ENCODE measurements at regions not wholly inside any gene's neighbourhood (a gene's known extent, or its start where the extent isn't known, plus 50 kb on each side); places are given as distances from the start of the nearest gene placed in this dataset.

DNA sequence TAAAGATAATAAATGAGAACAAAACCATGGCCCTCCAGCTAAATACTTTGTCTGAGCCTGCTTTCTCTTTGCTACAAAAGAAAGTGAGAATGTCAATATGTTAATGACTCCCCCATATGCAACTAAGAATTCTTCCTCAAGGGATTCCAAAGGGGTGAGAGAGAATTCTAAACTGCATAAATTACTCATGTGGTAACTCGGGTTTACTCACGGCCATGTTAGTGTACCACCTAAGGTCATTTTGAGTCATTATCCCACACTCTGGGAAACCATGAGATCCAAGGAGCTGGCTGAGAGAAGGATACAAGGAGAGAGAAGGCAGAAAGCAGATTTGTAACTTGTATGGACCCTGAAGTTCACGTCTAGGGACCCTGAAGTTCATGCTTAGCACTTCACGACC, 190.3 kb downstream of the DHX15 start:
- Histone ChIP-seq H3K27ac (no peak overlapping the region), H3K9me3 (no peaks in the 10 kb centered on the region), H3K4me3 (no peak overlapping the region), H3K27me3 (replicated peaks; ENCODE audit: insufficient read depth) (no peaks in the 10 kb centered on the region), H3K36me3 (no peaks in the 10 kb centered on the region), H3K4me1 (ENCODE audit: control insufficient read depth in 1 of 2, low read depth in 2 of 2) (no peaks in the 10 kb centered on the region)
- ATAC-seq (ENCODE audit: insufficient number of reproducible peaks, low FRiP score, low read depth) (no peak), DNase-seq (ENCODE audit: low spot score) (no peak)
- TF ChIP-seq, protein P1, sequence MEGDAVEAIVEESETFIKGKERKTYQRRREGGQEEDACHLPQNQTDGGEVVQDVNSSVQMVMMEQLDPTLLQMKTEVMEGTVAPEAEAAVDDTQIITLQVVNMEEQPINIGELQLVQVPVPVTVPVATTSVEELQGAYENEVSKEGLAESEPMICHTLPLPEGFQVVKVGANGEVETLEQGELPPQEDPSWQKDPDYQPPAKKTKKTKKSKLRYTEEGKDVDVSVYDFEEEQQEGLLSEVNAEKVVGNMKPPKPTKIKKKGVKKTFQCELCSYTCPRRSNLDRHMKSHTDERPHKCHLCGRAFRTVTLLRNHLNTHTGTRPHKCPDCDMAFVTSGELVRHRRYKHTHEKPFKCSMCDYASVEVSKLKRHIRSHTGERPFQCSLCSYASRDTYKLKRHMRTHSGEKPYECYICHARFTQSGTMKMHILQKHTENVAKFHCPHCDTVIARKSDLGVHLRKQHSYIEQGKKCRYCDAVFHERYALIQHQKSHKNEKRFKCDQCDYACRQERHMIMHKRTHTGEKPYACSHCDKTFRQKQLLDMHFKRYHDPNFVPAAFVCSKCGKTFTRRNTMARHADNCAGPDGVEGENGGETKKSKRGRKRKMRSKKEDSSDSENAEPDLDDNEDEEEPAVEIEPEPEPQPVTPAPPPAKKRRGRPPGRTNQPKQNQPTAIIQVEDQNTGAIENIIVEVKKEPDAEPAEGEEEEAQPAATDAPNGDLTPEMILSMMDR (IDR thresholded peaks at IDR 0.05), result no peak

GRCh38 chr4:24392613-24393012, 191.7 kb downstream of the DHX15 start:
- Histone ChIP-seq H3K36me3 (no peaks in the 10 kb centered on the region), H3K4me1 (ENCODE audit: control insufficient read depth in 1 of 2, low read depth in 2 of 2) (no peaks in the 10 kb centered on the region), H3K9me3 (no peaks in the 10 kb centered on the region), H3K27ac (no peak overlapping the region), H3K27me3 (replicated peaks; ENCODE audit: insufficient read depth) (no peaks in the 10 kb centered on the region), H3K4me3 (no peak overlapping the region)
- TF ChIP-seq, protein P1 (IDR thresholded peaks at IDR 0.05), result no peak
- ATAC-seq (ENCODE audit: insufficient number of reproducible peaks, low FRiP score, low read depth) (no peak), DNase-seq (ENCODE audit: low spot score) (no peak)

DNA sequence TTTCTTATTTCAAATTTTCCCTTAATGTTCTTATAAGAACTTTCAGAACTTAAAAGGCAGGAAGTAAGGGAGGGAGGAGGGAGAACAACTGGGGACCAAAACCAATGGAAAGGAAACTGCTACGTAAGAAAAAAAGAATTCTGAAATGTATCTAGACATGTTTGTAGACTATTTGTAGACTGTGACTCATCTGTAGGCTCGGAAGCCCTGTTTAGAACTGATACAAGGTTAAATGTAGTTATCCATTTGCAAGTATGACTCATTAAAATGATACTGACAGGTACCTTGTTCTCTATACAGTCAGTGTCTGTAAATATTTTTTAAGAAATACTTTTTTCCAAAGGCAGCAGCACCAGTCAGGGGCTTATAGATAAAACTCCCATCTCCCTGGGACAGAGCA, 202.0 kb downstream of the DHX15 start:
- Histone ChIP-seq H3K27me3 (replicated peaks; ENCODE audit: insufficient read depth) (no peaks in the 10 kb centered on the region), H3K9me3 (no peaks in the 10 kb centered on the region), H3K27ac (no peak overlapping the region), H3K4me3 (no peak overlapping the region), H3K4me1 (ENCODE audit: control insufficient read depth in 1 of 2, low read depth in 2 of 2) (no peaks in the 10 kb centered on the region), H3K36me3 (no peaks in the 10 kb centered on the region)
- DNase-seq (ENCODE audit: low spot score) (no peak), ATAC-seq (ENCODE audit: insufficient number of reproducible peaks, low FRiP score, low read depth) (no peak)
- TF ChIP-seq, protein P1 (IDR thresholded peaks at IDR 0.05), result no peak

GRCh38 chr4:24380957-24381665, 203.2 kb downstream of the DHX15 start:
- TF ChIP-seq, protein P1 (IDR thresholded peaks at IDR 0.05), result no peak
- no peak overlapping the region for H3K4me3 ChIP-seq
- H3K27me3 ChIP-seq (replicated peaks; ENCODE audit: insufficient read depth), result no peaks in the 10 kb centered on the region
- no peaks in the 10 kb centered on the region for H3K36me3 ChIP-seq
- DNase-seq (ENCODE audit: low spot score) (no peak), ATAC-seq (ENCODE audit: insufficient number of reproducible peaks, low FRiP score, low read depth) (no peak)
- no peak overlapping the region for H3K27ac ChIP-seq
- H3K9me3 ChIP-seq, result no peaks in the 10 kb centered on the region
- no peaks in the 10 kb centered on the region for H3K4me1 ChIP-seq (ENCODE audit: control insufficient read depth in 1 of 2, low read depth in 2 of 2)

DNA sequence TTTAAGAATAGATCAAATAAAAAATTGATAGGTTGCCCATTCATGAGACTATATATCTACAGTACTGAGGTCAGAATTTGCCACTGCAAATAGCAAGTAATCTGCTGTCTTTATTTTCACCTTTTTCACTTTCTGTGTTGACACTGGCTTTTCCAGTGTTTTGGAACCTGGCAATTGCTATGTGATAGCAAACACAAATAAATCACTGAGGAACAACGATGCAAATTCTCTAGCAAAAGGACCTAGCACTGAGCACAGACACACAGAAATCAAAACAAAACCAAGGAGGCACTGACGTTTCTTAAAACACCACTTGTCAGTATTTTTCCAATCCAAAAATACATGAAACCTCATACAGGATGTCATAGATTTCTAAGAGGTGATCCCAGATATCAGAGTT, 210.7 kb downstream of the DHX15 start:
- DNase-seq (ENCODE audit: low spot score), result no peak
- no peak overlapping the region for H3K4me3 ChIP-seq
- ATAC-seq (ENCODE audit: insufficient number of reproducible peaks, low FRiP score, low read depth), result no peak
- H3K36me3 ChIP-seq, result no peaks in the 10 kb centered on the region
- TF ChIP-seq, protein P1 (IDR thresholded peaks at IDR 0.05), result no peak
- H3K27me3 ChIP-seq (replicated peaks; ENCODE audit: insufficient read depth), result no peaks in the 10 kb centered on the region
- no peak overlapping the region for H3K27ac ChIP-seq
- H3K9me3 ChIP-seq, result no peaks in the 10 kb centered on the region
- peaks cover 0 to 13% of the 10 kb centered on the region in 2 donors for H3K4me1 ChIP-seq (ENCODE audit: control insufficient read depth in 1 of 2, low read depth in 2 of 2)

Measured in thoracic aorta (tissue), 2 donors.